ENCODE measurements at regions not wholly inside any gene's neighbourhood (a gene's known extent, or its start where the extent isn't known, plus 50 kb on each side); places are given as distances from the start of the nearest gene placed in this dataset.

DNA sequence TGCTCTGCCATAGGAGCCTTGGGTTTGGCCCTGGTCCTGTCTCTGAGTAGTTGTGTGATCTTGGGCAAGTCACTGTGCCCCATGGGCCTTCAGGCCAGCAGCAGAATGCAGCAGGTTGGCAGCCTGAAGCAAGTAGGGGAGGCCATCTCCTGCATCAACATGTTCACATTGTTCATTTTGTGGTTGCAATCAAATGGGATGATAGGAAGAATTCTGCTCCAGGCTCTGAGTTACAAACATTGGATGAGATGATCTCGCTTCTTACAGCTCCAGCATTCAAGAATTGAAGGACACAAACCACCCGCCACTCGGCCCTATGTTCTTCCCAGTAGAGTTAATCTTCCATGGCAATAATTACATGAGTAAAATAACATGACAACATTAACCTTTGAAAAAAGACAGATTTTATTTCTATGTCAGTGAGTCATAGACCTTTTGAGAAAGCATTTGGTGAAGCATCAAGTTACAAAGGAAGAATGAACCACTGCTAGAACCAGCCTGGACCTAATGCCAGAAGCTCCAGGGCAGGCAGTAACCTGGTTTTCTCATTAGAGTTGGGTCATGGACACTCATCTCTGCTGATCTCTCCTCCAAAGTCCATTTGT lies 308.3 kb upstream of the NCAM1 start:
- DNase-seq (ENCODE audit: low read depth, low spot score) = no peak
- POLR2A ChIA-PET = no interaction called here
- no peak overlapping the region for H3K4me3 ChIP-seq (ENCODE audit: low read depth, low read length)
- CTCF ChIA-PET = no interaction called here
- TF ChIP-seq, protein P1, sequence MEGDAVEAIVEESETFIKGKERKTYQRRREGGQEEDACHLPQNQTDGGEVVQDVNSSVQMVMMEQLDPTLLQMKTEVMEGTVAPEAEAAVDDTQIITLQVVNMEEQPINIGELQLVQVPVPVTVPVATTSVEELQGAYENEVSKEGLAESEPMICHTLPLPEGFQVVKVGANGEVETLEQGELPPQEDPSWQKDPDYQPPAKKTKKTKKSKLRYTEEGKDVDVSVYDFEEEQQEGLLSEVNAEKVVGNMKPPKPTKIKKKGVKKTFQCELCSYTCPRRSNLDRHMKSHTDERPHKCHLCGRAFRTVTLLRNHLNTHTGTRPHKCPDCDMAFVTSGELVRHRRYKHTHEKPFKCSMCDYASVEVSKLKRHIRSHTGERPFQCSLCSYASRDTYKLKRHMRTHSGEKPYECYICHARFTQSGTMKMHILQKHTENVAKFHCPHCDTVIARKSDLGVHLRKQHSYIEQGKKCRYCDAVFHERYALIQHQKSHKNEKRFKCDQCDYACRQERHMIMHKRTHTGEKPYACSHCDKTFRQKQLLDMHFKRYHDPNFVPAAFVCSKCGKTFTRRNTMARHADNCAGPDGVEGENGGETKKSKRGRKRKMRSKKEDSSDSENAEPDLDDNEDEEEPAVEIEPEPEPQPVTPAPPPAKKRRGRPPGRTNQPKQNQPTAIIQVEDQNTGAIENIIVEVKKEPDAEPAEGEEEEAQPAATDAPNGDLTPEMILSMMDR (IDR thresholded peaks at IDR 0.05; ENCODE audit: insufficient read depth, low read length, missing control alignments) = no peak

DNA sequence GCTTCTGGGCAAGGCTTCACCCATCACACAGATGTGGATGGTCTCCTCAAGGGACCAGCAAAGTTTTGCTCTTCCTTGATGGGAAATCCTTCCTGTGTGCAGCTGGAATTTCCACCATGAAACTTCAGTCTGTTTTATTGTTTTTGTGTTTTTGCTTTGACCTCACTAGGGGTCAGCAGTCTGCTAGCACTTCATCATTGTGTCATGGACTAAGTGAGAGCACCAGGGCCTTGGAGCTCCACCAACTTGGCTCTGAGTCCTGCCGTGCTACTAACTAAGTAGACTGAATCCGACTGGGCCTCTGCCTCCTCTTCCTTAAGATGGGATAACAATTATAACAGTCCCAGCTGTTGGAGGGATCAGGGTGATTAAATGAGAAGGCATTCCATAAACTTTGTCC lies 305.8 kb upstream of the NCAM1 start:
- TF ChIP-seq, protein P1 (IDR thresholded peaks at IDR 0.05; ENCODE audit: insufficient read depth, low read length, missing control alignments) = no peak
- H3K4me3 ChIP-seq (ENCODE audit: low read depth, low read length) = no peak overlapping the region
- CTCF ChIA-PET = no interaction called here
- DNase-seq (ENCODE audit: low read depth, low spot score) = no peak
- POLR2A ChIA-PET = no interaction called here

DNA sequence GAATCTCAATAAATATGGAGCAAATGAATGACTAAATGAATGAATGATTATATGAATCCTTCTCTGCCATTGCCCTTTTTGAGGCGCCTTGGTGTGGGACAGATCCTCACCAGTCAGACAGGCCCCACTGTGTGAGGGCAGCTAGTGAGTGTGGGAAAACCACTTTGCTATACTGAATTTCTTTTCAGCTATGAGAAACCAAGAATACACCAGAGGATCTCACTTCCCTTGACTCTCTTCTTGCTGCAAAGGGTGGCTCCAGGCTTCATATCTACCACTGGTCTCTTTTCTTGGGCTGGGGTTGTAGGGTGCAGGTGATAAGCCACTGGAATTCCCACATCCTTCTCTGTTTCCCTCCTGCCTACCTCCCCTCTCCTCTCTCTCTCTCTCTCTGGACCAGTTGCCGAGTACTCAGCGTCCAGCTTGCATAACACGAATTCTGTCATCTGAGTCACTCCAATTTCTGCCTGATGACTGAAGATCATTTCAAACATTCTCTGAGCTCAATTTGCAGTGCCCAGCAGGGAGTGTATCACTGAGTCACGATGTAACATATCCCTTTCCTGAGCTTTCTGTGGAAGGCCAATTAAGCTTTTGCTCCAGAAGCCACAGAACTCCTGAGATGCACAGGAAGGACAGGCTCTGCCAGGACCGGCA lies 304.3 kb upstream of the NCAM1 start:
- H3K4me3 ChIP-seq (ENCODE audit: low read depth, low read length) = no peak overlapping the region
- peak; percentile 40 for DNase-seq (ENCODE audit: low read depth, low spot score)
- POLR2A ChIA-PET = interaction anchor here (0.7 kb wide), 1 partner anchor 127 kb away, joined by 3 read pairs; no protein-coding TSS in a partner anchor
- TF ChIP-seq, protein P1 (IDR thresholded peaks at IDR 0.05; ENCODE audit: insufficient read depth, low read length, missing control alignments) = no peak
- CTCF ChIA-PET = interaction anchor here (0.9 kb wide), 1 partner anchor 69 kb away, joined by 3 read pairs; no protein-coding TSS in a partner anchor

DNA sequence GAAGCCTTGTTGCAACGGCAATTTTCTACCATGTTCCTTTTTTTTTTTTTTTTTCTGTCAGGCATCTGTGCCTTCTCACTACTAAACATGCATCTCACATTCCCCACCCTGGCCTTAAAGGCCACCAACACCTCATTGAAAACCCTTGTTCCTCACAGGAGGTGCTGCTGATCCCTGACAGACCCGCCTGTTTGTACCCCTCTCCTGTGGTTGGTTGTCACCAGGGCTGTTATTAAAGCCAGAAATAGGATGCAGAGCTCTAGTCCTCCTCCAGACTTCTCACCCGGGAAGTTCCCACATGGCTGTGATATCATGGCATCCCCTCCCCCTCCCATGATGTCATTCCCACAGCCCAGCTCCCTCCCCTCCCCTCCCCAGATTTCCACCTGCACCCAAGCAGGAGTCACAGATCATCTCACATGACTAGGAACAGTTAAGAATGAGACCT lies 302.8 kb upstream of the NCAM1 start:
- ChIA-PET CTCF (no interaction called here), POLR2A (no interaction called here)
- TF ChIP-seq, protein P1 (IDR thresholded peaks at IDR 0.05; ENCODE audit: insufficient read depth, low read length, missing control alignments) = no peak
- no peak overlapping the region for H3K4me3 ChIP-seq (ENCODE audit: low read depth, low read length)
- DNase-seq (ENCODE audit: low read depth, low spot score) = no peak

DNA sequence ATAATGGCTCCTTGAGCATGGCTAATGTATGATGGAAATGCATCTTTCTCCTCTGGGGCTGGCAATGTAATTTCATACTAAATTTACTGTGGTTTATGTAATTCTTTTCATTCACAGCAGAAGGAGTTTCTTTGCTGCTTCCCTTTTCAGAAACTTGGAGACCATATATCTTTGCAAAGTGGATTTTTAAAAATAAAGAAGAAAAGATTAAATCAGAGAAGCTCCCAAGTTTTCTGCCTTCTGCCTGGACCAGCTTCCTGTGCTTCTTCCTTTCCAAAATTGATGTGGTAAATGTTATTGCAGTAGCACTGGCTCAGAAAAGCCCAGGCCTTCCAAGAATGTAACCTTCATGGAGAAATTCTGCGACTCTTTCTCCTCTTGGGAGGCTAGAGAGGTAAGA lies 300.1 kb upstream of the NCAM1 start:
- TF ChIP-seq, protein P1 (IDR thresholded peaks at IDR 0.05; ENCODE audit: insufficient read depth, low read length, missing control alignments) = no peak
- ChIA-PET CTCF (no interaction called here), POLR2A (no interaction called here)
- H3K4me3 ChIP-seq (ENCODE audit: low read depth, low read length) = no peak overlapping the region
- DNase-seq (ENCODE audit: low read depth, low spot score) = no peak

DNA sequence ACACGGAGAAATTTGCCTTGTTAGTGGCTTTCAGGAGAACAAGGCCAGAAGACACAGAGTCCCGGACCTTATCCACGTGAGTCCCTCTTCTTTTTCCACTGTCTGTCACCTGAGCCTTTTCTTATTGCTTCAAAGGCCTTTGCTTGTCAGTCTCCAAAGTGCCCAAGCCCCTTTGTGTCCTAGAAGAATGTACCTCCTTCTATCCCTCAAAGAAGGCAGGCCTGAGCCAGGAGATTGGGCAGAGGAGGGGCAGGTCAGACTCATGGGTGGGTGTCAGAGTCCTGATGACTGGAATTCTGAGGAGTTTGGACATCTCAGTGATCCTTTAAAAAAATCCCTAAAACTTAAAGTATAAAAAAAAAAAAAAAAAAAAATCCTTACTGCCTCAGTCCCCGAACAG lies 299.6 kb upstream of the NCAM1 start:
- CTCF ChIA-PET = no interaction called here
- H3K4me3 ChIP-seq (ENCODE audit: low read depth, low read length) = no peak overlapping the region
- TF ChIP-seq, protein P1 (IDR thresholded peaks at IDR 0.05; ENCODE audit: insufficient read depth, low read length, missing control alignments) = no peak
- DNase-seq (ENCODE audit: low read depth, low spot score) = no peak
- POLR2A ChIA-PET = no interaction called here
